H1 (cell line): ENCODE measurements at regions not wholly inside any gene's neighbourhood (a gene's known extent, or its start where the extent isn't known, plus 50 kb on each side); places are given as distances from the start of the nearest gene placed in this dataset.

Experiments used
- CTCF ChIA-PET: fragments of 300-600 bp; sonication (Branson Sonifier 250); formaldehyde crosslinking; loops from one replicate; lab custom pipeline; 2021; ENCODE audit not compliant: partially characterized antibody; lab: Charles Lee
- POLR2A ChIA-PET: fragments of 300-600 bp; sonication (Branson Sonifier 250); formaldehyde crosslinking; loops from one replicate; lab custom pipeline; 2021; ENCODE audit warnings: inconsistent platforms; ENCODE audit not compliant: partially characterized antibody; lab: Charles Lee
- DNase-seq, 2 experiments: peaks; one replicate each; pipeline versions ENCODE4 v3.0.0 to v3.0.0-alpha.2; 2010 to 2022; ENCODE audit warnings: low spot score in 2 of 2, low read depth in 1 of 2, mixed read lengths in 1 of 2
- FAIRE-seq: peaks from 2 replicates; lab custom pipeline; 2011; peaks lifted over from hg19 to GRCh38; lab: Jason Lieb, UNC
- H2AFZ ChIP-seq: 2 replicates; pipeline ENCODE4 v1.8.1; 2012; ENCODE audit warnings: low read length, inconsistent platforms
- H2AK5ac ChIP-seq: 2 replicates; pipeline ENCODE4 v1.6.1; 2013; ENCODE audit warnings: low read depth, low read length
- H2BK120ac ChIP-seq: replicated peaks from 2 replicates; pipeline ENCODE3; 2013; ENCODE audit warnings: low read depth, low read length, inconsistent platforms
- H2BK12ac ChIP-seq: 2 replicates; pipeline ENCODE4 v1.6.1; 2013; ENCODE audit warnings: low read depth, low read length
- H2BK15ac ChIP-seq: 2 replicates; pipeline ENCODE4 v1.6.1; 2013; ENCODE audit warnings: low read length
- H2BK20ac ChIP-seq: 2 replicates; pipeline ENCODE4 v1.6.1; 2013; ENCODE audit warnings: low read length
- H2BK5ac ChIP-seq: 2 replicates; pipeline ENCODE4 v1.6.1; 2013; ENCODE audit warnings: low read depth, low read length
- H3K14ac ChIP-seq: 2 replicates; pipeline ENCODE4 v1.6.1; 2013; ENCODE audit warnings: inconsistent platforms; ENCODE audit not compliant: insufficient read length
- H3K18ac ChIP-seq: 2 replicates; pipeline ENCODE4 v1.6.1; 2013; ENCODE audit warnings: low read length; ENCODE audit errors: extremely low read depth
- H3K23ac ChIP-seq: 2 replicates; pipeline ENCODE4 v1.6.1; 2013; ENCODE audit warnings: inconsistent platforms; ENCODE audit not compliant: insufficient read length
- H3K23me2 ChIP-seq: 2 replicates; pipeline ENCODE4 v1.6.1; 2013; ENCODE audit warnings: low read depth, low read length
- H3K27ac ChIP-seq: 2 replicates; pipeline ENCODE4 v1.6.1; 2011; ENCODE audit warnings: low read depth, low read length, inconsistent platforms
- H3K27me3 ChIP-seq, 4 experiments: replicated peaks in 1 of 4; 1 replicate in 1 of 4; 2 replicates in 3 of 4; pipeline versions ENCODE4 v1.6.1 to v1.8.1; 2011 to 2013; ENCODE audit warnings: low read length in 3 of 4, mild to moderate bottlenecking in 3 of 4, inconsistent platforms in 2 of 4, mixed read lengths in 2 of 4, moderate library complexity in 1 of 4; ENCODE audit not compliant: control insufficient read depth in 3 of 4, insufficient read depth in 3 of 4; ENCODE audit errors: extremely low read depth in 1 of 4
- H3K36me3 ChIP-seq, 4 experiments: 2 replicates each; pipeline versions ENCODE4 v1.6.1 to v1.8.1; 2011 to 2013; ENCODE audit warnings: mild to moderate bottlenecking in 4 of 4, low read length in 3 of 4, moderate library complexity in 2 of 4, control low read depth in 1 of 4, inconsistent platforms in 1 of 4; ENCODE audit not compliant: insufficient read depth in 4 of 4, control insufficient read depth in 2 of 4
- H3K4ac ChIP-seq: replicated peaks from 2 replicates; pipeline ENCODE3; 2013; ENCODE audit warnings: low read length, low read depth, mixed read lengths, inconsistent platforms; ENCODE audit not compliant: insufficient read length
- H3K4me1 ChIP-seq, 4 experiments: replicated peaks in 1 of 4; 1 replicate in 1 of 4; 2 replicates in 3 of 4; pipeline versions ENCODE4 v1.6.1 to v1.8.1; 2011 to 2013; ENCODE audit warnings: low read length in 3 of 4, inconsistent platforms in 2 of 4, mixed read lengths in 1 of 4; ENCODE audit not compliant: insufficient read depth in 4 of 4, control insufficient read depth in 3 of 4
- H3K4me2 ChIP-seq, 2 experiments: 2 replicates each; pipeline versions ENCODE4 v1.6.1 to v1.8.1; 2011 to 2013; ENCODE audit warnings: low read depth in 2 of 2, low read length in 2 of 2, control low read depth in 1 of 2, inconsistent platforms in 1 of 2, mild to moderate bottlenecking in 1 of 2; ENCODE audit not compliant: insufficient read depth in 1 of 2
- H3K4me3 ChIP-seq, 4 experiments: fragments of 200-600, 300-600 bp in 1 of 4; sonication (generic), shearing (Covaris generic), sonication (Bioruptor Twin) in 1 of 4; 2 replicates each; pipeline versions ENCODE4 v1.5.1 to v1.8.1; 2011 to 2016; ENCODE audit warnings: low read length in 4 of 4, low read depth in 3 of 4, control low read depth in 2 of 4, inconsistent platforms in 2 of 4, mild to moderate bottlenecking in 2 of 4, mixed read lengths in 1 of 4, moderate library complexity in 1 of 4; ENCODE audit not compliant: insufficient read depth in 2 of 4; ENCODE audit errors: extremely low read depth in 1 of 4
- H3K56ac ChIP-seq: replicated peaks from 2 replicates; pipeline ENCODE3; 2013; ENCODE audit warnings: low read depth, mild to moderate bottlenecking, mixed read lengths, low read length, inconsistent platforms; ENCODE audit not compliant: insufficient read length
- H3K79me1 ChIP-seq: 2 replicates; pipeline ENCODE4 v1.6.1; 2013; ENCODE audit warnings: low read depth, low read length, control low read depth
- H3K79me2 ChIP-seq, 2 experiments: 2 replicates each; pipeline versions ENCODE4 v1.6.1 to v1.8.1; 2012 to 2013; ENCODE audit warnings: low read length in 2 of 2, mild to moderate bottlenecking in 2 of 2, inconsistent platforms in 1 of 2; ENCODE audit not compliant: insufficient read depth in 2 of 2, control insufficient read depth in 1 of 2
- H3K9ac ChIP-seq, 4 experiments: replicated peaks in 1 of 4; 1 replicate in 1 of 4; 2 replicates in 3 of 4; pipeline versions ENCODE4 v1.6.1 to v1.8.1; 2011 to 2013; ENCODE audit warnings: low read depth in 3 of 4, low read length in 3 of 4, control low read depth in 2 of 4, mild to moderate bottlenecking in 2 of 4, moderate library complexity in 2 of 4, inconsistent platforms in 1 of 4; ENCODE audit errors: extremely low read depth in 1 of 4
- H3K9me3 ChIP-seq, 2 experiments: 2 replicates each; pipeline versions ENCODE4 v1.6.1 to v1.8.1; 2012 to 2013; ENCODE audit warnings: mild to moderate bottlenecking in 2 of 2, moderate library complexity in 2 of 2, control low read depth in 1 of 2, inconsistent platforms in 1 of 2, low read depth in 1 of 2, low read length in 1 of 2, mixed read lengths in 1 of 2; ENCODE audit not compliant: insufficient read depth in 2 of 2
- H4K20me1 ChIP-seq, 2 experiments: replicated peaks in 1 of 2; 2 replicates each; pipeline versions ENCODE3 to v1.8.1; 2011 to 2013; ENCODE audit warnings: inconsistent platforms in 2 of 2, low read length in 2 of 2, mild to moderate bottlenecking in 1 of 2; ENCODE audit not compliant: insufficient read depth in 2 of 2, control insufficient read depth in 1 of 2
- H4K5ac ChIP-seq: 2 replicates; pipeline ENCODE4 v1.6.1; 2013; ENCODE audit warnings: low read length, low read depth, mixed read lengths, inconsistent platforms; ENCODE audit not compliant: insufficient read length
- H4K8ac ChIP-seq: 2 replicates; pipeline ENCODE4 v1.8.0; 2013; ENCODE audit warnings: mild to moderate bottlenecking, moderate library complexity, low read length, inconsistent platforms; ENCODE audit not compliant: insufficient read depth; ENCODE audit errors: extremely low read depth
- H4K91ac ChIP-seq: replicated peaks from 2 replicates; pipeline ENCODE3; 2013; ENCODE audit warnings: low read length, mixed read lengths, inconsistent platforms; ENCODE audit not compliant: insufficient read length
- CBX8 ChIP-seq: fragments of 300-800, 300-1000 bp; sonication (generic); IDR thresholded peaks from 2 replicates; pipeline ENCODE4 v1.7.1; 2016; ENCODE audit warnings: low read depth, low read length, borderline replicate concordance
- CTBP2 ChIP-seq: IDR thresholded peaks from 2 replicates; pipeline ENCODE4 v1.7.0; 2011; ENCODE audit warnings: borderline replicate concordance, mild to moderate bottlenecking, moderate library complexity, mixed read lengths, low read length; ENCODE audit not compliant: insufficient read depth, insufficient read length
- GABPA ChIP-seq: IDR thresholded peaks from 2 replicates; pipeline ENCODE4 v1.6.1; 2011; ENCODE audit warnings: mild to moderate bottlenecking, low read length, moderate library complexity, borderline replicate concordance; ENCODE audit not compliant: insufficient read depth
- WGBS, 2 experiments: shearing (Covaris generic) in 1 of 2; methylation state at CpG; one replicate each; pipeline versions ENCODE4 v1.1.6 to v1.1.7; 2013 to 2015; ENCODE audit warnings: low lambda C conversion rate in 2 of 2, mixed read lengths in 2 of 2, inconsistent platforms in 1 of 2, low coverage in 1 of 2, missing lambda C conversion rate in 1 of 2; ENCODE audit not compliant: insufficient replicate concordance in 2 of 2, insufficient coverage in 1 of 2, insufficient read length in 1 of 2; ENCODE audit errors: extremely low coverage in 1 of 2, missing lambda C conversion rate in 1 of 2; 5-methylcytosine and 5-hydroxymethylcytosine counted together

DNA sequence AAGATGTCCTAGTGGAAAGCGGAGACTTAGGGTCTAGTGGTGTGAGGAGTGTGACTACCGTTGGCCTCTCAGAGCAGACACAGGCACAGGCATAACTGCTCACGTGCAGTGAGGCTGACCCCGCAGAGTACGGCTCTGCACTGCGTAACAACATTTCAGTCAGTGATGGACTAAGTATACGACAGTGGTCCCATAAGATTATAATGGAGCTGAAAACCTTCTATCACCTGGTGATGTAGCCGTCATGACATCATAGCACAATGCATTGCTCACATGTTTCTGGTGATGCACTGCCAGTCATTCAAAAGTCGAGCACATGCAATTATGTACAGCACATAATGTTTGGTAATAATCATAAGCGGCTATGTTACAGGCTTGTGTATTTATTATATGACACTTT is 179.6 kb downstream of the VAPA start:
- H3K79me1 ChIP-seq = no peaks in the 10 kb centered on the region
- no peaks in the 10 kb centered on the region; the same call in 1 of the 2 replicates for H3K23me2 ChIP-seq
- H2BK12ac ChIP-seq = peak overlapping the region; percentile 40; the same call in 1 of the 2 replicates
- H3K56ac ChIP-seq = no peak overlapping the region
- POLR2A ChIA-PET = no interaction called here
- H4K20me1 ChIP-seq = no peaks in the 10 kb centered on the region
- DNase-seq = no peak
- no peak overlapping the region for H3K4ac ChIP-seq
- H2BK120ac ChIP-seq = no peak overlapping the region
- no peak for FAIRE-seq
- no peak overlapping the region for H4K5ac ChIP-seq
- no peak overlapping the region for H4K8ac ChIP-seq
- no peak overlapping the region for H2BK5ac ChIP-seq
- H3K79me2 ChIP-seq = no peaks in the 10 kb centered on the region
- H3K9me3 ChIP-seq = peaks cover 0 to 4% of the 10 kb centered on the region in 2 experiments; a peak in 2 of 4 replicates
- CTCF ChIA-PET = interaction anchor here (0.6 to 1.4 kb wide), 5 partner anchors 21 to 938 kb away, joined by 3 read pairs; no protein-coding TSS in a partner anchor
- no peaks in the 10 kb centered on the region; a peak in 1 of 7 replicates for H3K27me3 ChIP-seq
- H2BK20ac ChIP-seq = no peak overlapping the region
- no peak overlapping the region for H3K23ac ChIP-seq
- no peak overlapping the region; the same call in 1 of the 2 replicates for H2BK15ac ChIP-seq
- peaks cover 0 to 7% (median 3%) of the 10 kb centered on the region in 4 experiments; a peak in 3 of 7 replicates for H3K4me1 ChIP-seq
- no peak overlapping the region for H3K18ac ChIP-seq
- no peak overlapping the region for H3K4me3 ChIP-seq
- no peak overlapping the region for H3K27ac ChIP-seq
- 92% methylated on average over 10 of the region's 10 CpGs; no CpG with 5 or more reads in 1 of the 2 experiments for WGBS, 2 experiments
- no peak overlapping the region for H3K14ac ChIP-seq
- H4K91ac ChIP-seq = no peak overlapping the region
- no peak overlapping the region for H2AK5ac ChIP-seq
- no peak overlapping the region for H3K9ac ChIP-seq
- H3K36me3 ChIP-seq = no peaks in the 10 kb centered on the region
- no peak overlapping the region for H2AFZ ChIP-seq
- TF ChIP-seq CTBP2 (no peak), GABPA (no peak), CBX8 (no peak)
- no peak overlapping the region for H3K4me2 ChIP-seq
